Breast epithelium (tissue), 4 donors: ENCODE measurements at regions not wholly inside any gene's neighbourhood (a gene's known extent, or its start where the extent isn't known, plus 50 kb on each side); places are given as distances from the start of the nearest gene placed in this dataset.
"Not testable (repeated sequence)": the region's sequence is repeated elsewhere in the genome, so short reads cannot be mapped to it uniquely, and the experiment has no call there.

Experiments
- DNase-seq, 2 donors: peaks; one replicate each; pipeline ENCODE4 v3.0.0-alpha.2; 2019; ENCODE audit warnings: low spot score in 2 of 2
- H3K27ac ChIP-seq, 2 donors: fragments of 200-600 bp; sonication (generic) in 1 of 2; one replicate each; pipeline ENCODE4 v1.5.1; 2016 to 2019; ENCODE audit warnings: mild to moderate bottlenecking in 1 of 2
- H3K27me3 ChIP-seq, 2 donors: fragments of 200-600 bp; sonication (generic) in 1 of 2; one replicate each; pipeline versions ENCODE4 v1.5.1 to v1.6.0; 2017 to 2019; ENCODE audit warnings: control low read depth in 1 of 2, mild to moderate bottlenecking in 1 of 2
- H3K36me3 ChIP-seq: fragments of 200-600 bp; one replicate; pipeline ENCODE4 v1.5.1; 2019
- H3K4me1 ChIP-seq, 2 donors: fragments of 200-600 bp; sonication (generic); one replicate each; pipeline ENCODE4 v1.5.1; 2016 to 2019; ENCODE audit warnings: control low read depth in 1 of 2
- H3K4me3 ChIP-seq, 3 donors: fragments of 200-600 bp; sonication (generic); 1 replicate in 2 of 3; 2 replicates in 1 of 3; pipeline ENCODE4 v1.5.1; 2016 to 2019; ENCODE audit warnings: mild to moderate bottlenecking in 3 of 3, moderate library complexity in 2 of 3
- H3K9me3 ChIP-seq, 2 donors: fragments of 200-600 bp; sonication (generic) in 1 of 2; one replicate each; pipeline ENCODE4 v1.5.1; 2016 to 2019; ENCODE audit warnings: control low read depth in 1 of 2
- intact Hi-C: fragments of 100-400 bp; cut with DNase I; formaldehyde crosslinking; loops from one replicate; pipeline ENCODE4 v1.15.1; 2023; ENCODE audit warnings: low total_unique reads

DNA sequence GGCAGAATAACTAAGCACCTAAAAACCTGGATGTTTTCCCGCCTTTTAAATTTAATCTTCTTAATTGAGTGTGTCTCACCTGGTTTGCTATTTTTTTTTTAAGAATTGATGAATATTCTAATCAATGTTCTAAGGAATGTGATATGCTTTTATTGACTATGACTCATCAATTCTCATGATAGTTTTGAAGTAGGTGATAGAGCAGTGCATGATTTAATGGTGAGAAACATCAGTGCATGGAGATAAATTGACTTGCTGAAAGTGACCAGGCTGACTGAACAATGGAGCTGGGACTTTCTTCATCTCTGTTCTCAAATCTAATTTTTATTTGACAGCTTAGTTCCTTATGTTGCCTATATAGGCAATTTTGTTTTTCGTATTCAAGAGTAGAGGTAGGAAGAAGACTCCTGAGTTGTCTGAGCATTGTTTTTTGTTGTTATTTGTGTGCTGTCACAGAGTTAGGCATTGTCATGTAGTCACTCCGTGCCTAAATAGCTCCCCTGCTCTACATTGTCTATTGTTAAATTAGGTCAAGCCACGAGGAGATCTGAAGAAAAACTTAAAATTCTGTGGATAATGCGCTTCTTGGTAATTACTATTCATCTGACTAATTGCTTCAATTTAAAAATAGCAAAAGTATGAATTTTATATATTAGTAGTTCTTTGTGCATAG is 59.0 kb upstream of the NUTM2F start:
- H3K9me3 ChIP-seq, H3K36me3 ChIP-seq, H3K4me3 ChIP-seq, H3K4me1 ChIP-seq, H3K27me3 ChIP-seq, intact Hi-C loops, H3K27ac ChIP-seq, DNase-seq: not testable (repeated sequence)

DNA sequence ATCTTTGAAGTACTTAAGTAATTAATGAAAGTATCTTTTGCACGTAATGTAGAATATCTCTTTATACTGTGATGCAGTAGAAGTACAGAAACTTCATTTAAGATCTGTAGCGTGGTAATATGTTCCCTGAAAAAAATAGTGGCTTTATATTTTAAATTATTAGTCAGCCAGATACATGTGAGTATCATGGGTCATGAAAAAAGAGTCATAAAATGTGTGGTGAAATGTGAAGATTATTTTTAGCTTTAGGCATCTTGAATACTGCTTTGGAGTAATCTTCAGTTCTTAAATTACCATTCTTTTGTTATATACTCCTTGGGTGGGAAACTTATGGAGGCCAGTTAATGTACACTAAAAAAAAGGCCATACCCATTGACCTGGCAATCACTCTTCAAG is 59.6 kb upstream of the NUTM2F start:
- H3K4me1 ChIP-seq, DNase-seq, H3K27ac ChIP-seq, intact Hi-C loops, H3K4me3 ChIP-seq, H3K27me3 ChIP-seq, H3K36me3 ChIP-seq, H3K9me3 ChIP-seq: not testable (repeated sequence)

DNA sequence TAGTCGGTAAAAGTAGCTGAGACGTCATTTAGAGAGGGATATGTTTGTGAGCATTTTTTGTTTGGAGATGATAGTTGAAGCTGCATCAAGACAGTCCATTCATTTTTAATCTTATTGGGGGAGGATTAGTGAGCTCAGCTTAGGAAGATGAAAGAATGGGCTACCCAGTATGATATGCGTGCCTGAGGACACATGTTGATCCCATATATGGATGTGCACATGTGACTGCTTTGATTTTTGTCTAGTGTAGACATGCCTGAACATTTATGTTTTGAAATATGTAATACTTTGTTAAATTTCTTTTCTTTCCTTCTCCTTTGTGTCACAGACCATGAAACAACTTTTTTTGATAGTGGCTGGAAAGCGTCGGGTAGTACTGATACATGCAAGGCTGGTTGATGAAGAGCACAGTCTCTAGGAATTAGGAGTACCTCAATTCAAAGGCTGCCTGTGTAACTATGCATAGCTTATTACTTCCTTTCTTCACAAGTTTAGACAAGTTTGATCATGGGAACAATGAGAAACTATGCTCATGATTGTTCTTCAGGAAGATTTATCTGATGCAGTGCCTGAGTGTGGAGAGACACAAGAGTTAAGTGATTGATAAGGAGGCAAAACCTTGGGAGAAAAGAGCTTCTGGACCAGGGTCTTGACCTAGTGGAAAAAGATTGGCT is 62.1 kb upstream of the NUTM2F start:
- H3K27ac ChIP-seq, H3K36me3 ChIP-seq, DNase-seq, H3K9me3 ChIP-seq, H3K4me3 ChIP-seq, intact Hi-C loops, H3K27me3 ChIP-seq, H3K4me1 ChIP-seq: not testable (repeated sequence)

DNA sequence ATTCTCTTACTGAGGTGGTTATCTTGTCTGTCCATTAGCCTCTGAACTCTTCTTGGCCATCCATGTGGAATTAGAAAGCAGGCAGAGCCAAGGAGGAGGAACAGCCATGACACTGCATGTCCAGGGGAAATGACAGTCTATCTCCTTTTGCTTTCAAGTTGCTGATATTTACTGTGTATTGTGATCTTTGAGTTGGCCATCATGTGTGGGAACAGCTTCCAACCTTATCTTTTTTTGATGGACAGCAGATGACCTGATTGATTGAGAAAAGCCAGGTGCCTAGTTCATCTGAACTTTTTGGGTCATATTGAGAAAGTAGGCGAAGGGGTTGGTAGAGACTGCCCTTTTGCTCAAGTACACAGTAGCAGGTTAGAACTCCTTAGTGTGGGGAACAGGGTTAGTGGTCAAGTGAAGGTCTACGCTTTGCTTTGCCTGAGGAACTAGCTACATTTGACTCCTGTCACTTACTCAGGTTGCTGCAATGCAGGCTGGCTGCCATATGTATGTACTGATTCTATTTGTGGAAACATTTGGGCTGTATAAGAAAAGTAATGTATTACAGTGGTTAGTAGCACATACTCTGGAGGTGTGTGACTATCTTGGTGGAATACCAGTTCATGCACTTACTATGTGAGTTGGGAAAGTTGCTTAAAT is 64.7 kb upstream of the NUTM2F start:
- H3K27me3 ChIP-seq, H3K27ac ChIP-seq, H3K9me3 ChIP-seq, H3K36me3 ChIP-seq, DNase-seq, intact Hi-C loops, H3K4me3 ChIP-seq, H3K4me1 ChIP-seq: not testable (repeated sequence)

DNA sequence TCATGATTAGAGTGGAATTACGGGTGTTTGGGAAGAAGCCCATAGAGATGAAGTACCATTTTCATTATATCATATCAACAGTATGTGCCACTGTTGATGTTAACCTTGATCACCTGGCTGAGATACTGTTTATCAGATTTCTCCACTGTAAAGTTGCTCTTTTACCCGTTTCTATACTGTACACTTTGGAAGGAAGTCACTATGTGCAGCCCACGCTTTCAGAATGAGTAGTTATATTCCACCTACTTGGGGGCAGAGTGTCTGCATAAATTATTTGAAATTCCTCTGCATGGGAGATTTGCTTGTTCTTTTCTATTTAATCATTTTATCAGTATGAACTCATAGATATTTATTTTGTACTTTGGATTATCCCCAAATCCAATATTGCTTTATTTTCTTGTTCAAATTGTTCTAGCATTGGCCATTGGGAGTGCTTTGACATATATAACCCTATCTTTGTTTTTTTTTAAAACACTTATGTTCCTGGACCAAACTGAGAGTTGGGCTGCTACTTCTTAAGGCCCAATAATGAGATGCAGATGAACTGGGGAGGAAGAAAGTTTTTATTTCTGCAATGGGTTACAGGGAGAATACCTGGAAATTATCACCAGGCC is 69.4 kb upstream of the NUTM2F start:
- H3K4me1 ChIP-seq, intact Hi-C loops, H3K27me3 ChIP-seq, H3K9me3 ChIP-seq, DNase-seq, H3K36me3 ChIP-seq, H3K27ac ChIP-seq, H3K4me3 ChIP-seq: not testable (repeated sequence)

DNA sequence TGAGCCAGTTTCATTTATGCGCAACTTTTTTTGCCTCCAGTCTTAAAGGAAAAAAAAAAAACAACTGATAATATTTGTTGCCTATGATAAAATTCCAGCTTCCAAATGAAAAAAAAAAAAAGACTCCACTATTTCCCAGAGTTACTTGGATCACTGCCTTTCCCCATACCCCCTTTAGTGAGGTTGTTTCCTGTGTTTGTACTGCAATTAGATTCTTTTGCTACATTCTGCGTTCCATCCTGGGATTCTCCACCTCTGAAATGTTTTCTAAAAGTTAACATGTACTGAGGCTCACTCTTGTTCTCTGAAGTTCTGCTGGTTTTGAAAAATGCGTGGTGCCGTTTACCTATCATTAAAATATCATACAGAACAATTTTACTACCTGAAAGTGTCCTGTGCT is 72.0 kb upstream of the NUTM2F start:
- H3K27me3 ChIP-seq, H3K4me3 ChIP-seq, H3K4me1 ChIP-seq, H3K36me3 ChIP-seq, DNase-seq, intact Hi-C loops, H3K27ac ChIP-seq, H3K9me3 ChIP-seq: not testable (repeated sequence)

DNA sequence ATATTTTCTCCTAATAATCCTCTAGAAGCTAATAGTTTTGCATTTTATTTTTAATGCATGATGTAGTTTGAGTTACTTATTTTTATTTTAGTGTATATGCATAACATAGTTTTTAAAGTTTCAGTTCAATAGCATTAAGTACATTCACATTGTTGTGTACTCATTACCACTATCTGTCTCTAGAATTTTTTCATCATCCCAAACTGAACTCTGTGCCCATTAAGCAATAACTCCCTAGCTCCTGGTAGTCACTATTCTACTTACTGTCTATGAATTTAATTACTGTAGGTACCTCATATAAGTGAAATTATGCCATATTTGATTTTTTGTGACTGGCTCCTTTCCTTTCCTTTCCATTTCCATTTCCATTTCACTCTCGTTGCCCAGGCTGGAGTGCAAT is 74.4 kb upstream of the NUTM2F start:
- H3K9me3 ChIP-seq, H3K36me3 ChIP-seq, H3K4me1 ChIP-seq, H3K27ac ChIP-seq, intact Hi-C loops, H3K27me3 ChIP-seq, H3K4me3 ChIP-seq, DNase-seq: not testable (repeated sequence)

DNA sequence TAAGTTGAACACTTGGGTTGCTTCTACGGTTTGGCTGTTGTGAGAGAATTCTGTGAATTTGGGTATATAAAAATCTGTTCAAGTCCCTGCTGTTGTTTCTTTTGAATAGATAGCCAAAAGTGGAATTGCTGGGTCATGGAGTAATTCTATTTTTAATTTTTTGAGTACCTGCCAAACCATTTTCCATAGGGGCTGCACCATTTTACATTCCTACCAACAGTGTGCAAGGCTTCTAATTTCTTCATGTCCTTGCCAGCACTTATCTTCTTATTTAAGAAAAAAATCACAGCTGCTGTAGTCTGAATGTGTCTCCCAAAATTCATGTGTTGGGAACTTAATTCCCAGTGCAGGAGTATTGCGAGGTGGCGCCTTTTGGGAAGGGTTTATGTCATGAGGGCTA is 75.1 kb upstream of the NUTM2F start:
- not testable (repeated sequence) for H3K27ac ChIP-seq, H3K4me1 ChIP-seq

DNA sequence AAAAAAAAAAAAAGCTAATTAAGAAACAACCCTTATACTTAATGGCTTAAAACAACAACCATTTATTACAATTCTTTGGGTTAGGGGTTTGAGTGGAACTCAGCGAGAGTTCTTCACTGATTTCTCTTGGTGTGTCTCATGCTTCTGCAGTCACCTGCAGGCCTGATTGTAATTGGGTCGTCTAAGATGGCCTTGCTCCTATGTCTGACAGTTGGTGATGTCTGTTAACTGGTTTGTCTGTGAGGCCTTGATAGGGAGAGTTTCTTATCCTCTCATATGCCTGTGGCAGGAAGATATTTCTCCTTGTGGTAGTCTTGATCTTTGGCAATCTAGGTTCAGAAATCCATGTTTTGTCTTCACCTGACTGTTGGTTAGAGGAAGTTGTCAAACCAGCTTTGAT is 85.2 kb upstream of the NUTM2F start:
- H3K27me3 ChIP-seq, H3K9me3 ChIP-seq, DNase-seq, H3K27ac ChIP-seq, H3K4me1 ChIP-seq, H3K36me3 ChIP-seq, H3K4me3 ChIP-seq, intact Hi-C loops: not testable (repeated sequence)

More for the DNA sequence above, 75.1 kb upstream of the NUTM2F start:
- H3K4me3 ChIP-seq, H3K27me3 ChIP-seq, H3K9me3 ChIP-seq, DNase-seq, intact Hi-C loops, H3K36me3 ChIP-seq: not testable (repeated sequence)

DNA sequence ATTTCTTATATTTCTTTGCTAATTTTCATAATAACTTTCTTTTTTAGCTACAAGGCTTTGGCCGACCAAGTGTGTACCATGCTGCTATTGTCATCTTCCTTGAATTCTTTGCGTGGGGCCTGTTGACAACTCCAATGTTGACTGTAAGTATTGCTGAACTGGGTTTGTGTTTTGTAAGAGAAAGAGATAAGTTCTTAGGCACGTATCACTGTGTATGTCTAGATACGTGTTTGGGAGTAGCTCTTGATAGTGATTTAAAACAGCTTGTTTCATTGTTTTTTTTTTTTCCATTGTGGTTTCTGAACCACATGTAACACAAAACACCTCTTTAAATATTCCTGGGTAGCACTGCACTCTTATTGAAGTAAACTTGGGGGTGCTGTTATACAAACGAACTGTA is 86.7 kb upstream of the NUTM2F start:
- H3K9me3 ChIP-seq, H3K4me1 ChIP-seq, H3K4me3 ChIP-seq, H3K27me3 ChIP-seq, intact Hi-C loops, H3K36me3 ChIP-seq, H3K27ac ChIP-seq, DNase-seq: not testable (repeated sequence)

DNA sequence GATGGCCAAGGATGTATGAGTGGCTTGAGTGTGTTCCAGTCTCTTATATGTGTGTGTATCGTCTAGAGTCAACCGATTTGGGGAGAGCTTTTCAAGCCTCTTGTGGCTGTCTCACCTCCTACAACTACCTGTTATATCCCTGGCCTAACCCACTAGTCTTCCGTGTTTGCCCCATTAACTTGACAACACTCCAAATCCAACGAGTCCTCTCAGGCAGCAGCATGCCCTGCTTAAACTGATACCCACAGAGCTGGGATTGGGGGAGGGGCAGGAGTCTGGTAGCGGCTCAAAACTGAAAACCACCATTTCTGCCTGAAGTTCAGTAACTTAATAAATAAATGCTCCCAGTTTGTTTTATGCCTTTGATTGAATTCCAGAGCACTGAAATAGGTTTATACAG is 91.7 kb upstream of the NUTM2F start:
- H3K4me3 ChIP-seq, intact Hi-C loops, H3K27me3 ChIP-seq, H3K4me1 ChIP-seq, H3K9me3 ChIP-seq, H3K36me3 ChIP-seq, H3K27ac ChIP-seq, DNase-seq: not testable (repeated sequence)

DNA sequence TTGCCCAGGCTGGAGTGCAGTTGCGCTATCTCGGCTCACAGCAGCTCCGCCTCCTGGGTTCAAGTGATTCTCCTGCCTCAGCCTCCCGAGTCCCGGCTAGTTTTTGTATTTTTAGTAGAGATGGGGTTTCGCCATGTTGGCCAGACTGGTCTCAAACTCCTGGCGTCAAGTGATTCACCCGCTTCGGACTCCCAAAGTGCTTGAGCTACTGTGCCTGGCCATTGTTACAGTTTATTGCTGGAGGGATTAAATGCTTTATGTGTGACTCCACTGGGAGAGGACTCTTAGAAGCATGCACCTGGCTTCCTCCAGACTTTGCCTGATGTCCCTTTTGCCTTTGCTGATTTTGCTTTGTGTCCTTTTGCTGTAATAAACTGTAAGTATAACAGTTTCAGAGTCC is 93.5 kb upstream of the NUTM2F start:
- intact Hi-C loops, H3K27me3 ChIP-seq, H3K36me3 ChIP-seq, H3K4me1 ChIP-seq, H3K9me3 ChIP-seq, H3K27ac ChIP-seq, H3K4me3 ChIP-seq, DNase-seq: not testable (repeated sequence)

DNA sequence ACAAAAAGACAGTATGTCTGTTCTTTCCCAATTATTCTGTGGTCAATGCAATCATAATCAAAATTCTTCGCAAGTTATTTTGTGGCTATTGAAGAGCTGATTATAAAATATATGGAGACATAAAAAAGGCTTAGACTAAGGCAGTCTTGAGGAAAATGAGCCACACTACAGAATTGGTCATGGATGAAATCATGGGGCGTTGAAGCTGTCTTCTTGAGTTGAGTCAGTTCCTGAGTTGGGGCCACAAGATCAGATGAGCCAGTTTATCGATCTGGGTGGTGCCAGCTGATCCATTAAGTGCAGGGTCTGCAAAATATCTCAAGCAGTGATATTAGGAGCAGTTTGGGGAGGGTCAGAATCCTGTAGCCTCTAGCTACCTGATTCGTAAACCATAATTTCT is 96.9 kb upstream of the NUTM2F start:
- DNase-seq, H3K9me3 ChIP-seq, H3K27ac ChIP-seq, H3K27me3 ChIP-seq, H3K4me3 ChIP-seq, H3K36me3 ChIP-seq, H3K4me1 ChIP-seq, intact Hi-C loops: not testable (repeated sequence)
